GM18873 (cell line): ENCODE measurements at regions not wholly inside any gene's neighbourhood (a gene's known extent, or its start where the extent isn't known, plus 50 kb on each side); places are given as distances from the start of the nearest gene placed in this dataset.
A peak's percentile ranks its signal among the peaks of the same experiment; 100 is the strongest.

Source experiments
- ATAC-seq: cut with Tn5 transposase; IDR thresholded peaks from one replicate; pipeline ENCODE4 v1.9.1; 2021; ENCODE audit warnings: mild to moderate bottlenecking, moderate library complexity, moderate number of reproducible peaks; ENCODE audit not compliant: unreplicated experiment, low FRiP score

DNA sequence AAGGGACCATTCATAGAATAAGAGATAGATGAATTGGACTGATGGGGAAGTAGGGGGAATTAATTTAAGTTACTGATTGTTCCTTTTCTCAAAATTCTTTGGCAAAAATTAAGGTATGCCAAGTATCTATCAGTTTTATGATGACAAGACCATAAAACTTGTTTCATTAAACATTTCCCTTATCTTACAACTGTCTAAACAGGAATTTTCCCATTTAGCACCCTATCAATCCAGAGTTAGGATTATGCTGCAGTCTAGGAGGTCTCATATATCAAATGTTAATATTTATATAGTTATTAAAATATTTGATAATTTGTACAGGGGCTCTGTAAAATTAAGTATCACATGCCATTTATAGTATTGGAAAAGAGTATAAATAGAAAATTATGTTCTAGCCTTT, 51.5 kb upstream of the ARID1B start:
- no peak for ATAC-seq

DNA sequence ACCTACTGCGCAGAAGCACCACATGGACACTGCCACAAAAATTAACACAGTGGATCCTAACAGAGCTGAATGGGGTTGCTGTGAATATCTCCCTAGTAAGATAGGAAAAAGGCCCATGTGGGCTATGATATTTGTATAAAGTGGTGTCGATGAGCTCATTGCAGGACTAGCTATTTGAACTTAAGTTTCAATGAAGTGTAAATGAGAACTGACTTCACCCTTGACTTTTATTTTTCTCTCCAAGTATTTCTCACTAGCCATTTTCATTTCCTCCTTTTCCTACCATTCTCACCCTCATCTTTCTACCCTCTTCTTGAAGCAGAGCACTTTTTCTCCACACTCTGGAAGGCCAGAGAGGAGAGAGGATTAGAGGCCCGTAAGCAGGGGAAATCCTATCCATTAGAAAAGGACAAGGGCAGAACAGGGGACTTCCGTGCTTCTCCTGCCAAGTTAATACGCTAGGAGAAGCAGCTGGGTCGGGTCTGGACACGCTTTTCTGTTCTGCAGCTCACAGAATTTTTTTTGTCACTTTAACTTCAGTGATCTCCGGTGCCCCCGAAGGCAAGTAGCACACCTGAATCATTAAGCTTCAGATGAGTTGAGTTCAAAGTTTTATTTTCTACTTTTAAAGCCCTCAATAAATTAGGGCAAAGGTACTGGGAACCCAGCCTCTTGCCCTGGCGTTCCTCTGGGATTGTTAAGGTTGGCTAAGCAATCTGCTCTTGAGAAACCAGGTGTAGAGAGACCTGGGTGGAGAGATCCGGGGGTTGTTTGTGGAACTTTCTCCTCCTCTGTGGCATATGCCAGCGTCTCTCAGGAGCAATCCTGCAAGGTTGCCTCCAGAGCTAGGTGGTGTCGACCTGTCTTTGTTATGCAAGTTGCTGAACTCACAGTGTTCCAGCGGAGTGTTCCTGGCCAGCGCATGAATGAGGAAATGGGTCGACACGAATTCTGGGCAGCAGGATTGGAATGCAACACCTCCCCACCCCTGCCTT, 56.2 kb upstream of the ARID1B start:
- no peak for ATAC-seq

DNA sequence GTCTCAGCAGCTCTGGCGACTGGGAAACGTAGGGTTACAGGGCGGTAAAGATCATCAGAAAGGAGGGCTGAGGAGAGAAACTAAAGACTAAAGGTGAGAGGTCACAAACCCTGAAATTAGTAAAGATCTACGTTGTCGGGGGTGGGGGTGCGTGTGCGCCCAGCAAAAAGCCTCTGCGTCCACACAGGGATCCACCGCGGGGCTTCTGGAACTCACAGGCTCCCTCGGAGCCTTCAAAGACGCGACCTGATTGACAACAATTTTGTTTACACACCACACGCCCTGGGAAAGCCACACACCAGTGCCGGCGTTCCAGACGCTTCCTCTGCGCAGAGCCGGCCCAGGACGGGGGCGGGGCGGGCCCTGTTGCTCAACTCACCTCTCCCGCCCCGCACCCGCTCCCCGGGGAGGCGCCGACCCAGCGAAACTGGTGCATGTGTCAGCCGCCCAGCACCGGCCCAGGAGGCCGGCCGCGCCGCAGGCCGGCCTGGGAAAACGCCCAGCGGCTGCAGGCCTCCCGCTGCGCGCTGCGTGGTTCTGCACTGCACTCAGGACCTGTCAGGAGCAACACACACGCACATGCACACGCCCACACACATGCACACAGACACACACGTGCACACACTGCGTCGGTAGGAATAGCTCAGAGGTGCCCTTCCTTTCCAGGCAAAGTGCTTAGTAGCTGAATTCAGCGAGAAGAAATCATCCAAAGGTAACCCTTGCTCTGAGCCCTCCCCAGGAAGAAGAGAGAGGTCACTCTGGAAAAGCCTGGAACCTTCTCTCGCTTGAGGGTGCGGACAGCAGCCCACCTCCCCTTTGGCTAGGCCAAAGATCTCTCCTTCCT, 57.2 kb upstream of the ARID1B start:
- peak; percentile 66 for ATAC-seq

DNA sequence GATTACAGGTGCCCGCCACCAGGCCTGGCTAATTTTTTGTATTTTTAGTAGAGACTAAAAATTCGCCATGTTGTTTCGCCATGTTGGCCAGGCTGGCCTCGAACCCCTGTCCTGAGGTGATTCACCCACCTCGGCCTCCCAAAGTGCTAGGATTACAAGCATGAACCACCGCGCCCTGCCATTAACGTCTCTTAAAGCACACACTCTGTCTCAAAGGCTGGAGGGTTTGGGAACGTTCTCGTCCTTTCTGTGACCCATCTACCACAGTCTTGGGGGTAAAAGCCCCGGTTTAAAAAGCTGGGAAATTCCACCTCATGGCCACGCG, 57.8 kb upstream of the ARID1B start:
- ATAC-seq: no peak

DNA sequence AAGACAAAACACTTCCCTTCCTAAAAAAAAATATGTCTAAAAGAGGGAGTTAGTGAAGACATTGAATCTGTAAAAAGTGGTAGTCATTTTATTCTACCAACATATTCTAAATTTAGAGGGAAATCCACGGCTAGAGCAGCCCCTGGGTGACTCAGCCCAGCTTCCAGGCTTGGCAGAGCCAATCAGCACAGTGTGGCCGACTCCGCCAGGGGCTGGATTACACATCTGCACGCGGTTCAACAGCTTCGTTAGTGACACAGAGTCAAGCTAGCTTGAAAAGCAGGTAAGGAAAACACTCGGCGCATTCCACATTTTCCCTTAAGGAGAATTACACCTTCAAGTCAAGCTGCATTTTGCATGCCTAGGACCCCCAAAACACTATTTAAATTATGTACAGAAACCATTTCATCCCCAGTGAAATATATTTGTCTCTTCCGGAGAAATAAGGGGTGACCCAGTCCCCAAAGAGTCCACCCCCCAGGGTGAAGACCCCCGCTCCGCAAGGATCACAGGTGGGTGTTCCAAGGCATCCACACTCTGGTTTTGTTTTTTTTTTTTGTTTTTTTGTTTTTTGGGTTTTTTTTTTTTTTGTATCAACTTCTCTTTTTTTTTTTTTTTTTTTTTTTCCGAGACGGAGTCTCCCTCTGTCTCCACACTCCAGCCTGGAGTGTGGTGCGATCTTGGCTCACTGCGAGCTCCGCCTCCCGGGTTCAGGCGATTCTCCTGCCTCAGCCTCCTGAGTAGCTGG, 58.4 kb upstream of the ARID1B start:
- ATAC-seq: no peak

DNA sequence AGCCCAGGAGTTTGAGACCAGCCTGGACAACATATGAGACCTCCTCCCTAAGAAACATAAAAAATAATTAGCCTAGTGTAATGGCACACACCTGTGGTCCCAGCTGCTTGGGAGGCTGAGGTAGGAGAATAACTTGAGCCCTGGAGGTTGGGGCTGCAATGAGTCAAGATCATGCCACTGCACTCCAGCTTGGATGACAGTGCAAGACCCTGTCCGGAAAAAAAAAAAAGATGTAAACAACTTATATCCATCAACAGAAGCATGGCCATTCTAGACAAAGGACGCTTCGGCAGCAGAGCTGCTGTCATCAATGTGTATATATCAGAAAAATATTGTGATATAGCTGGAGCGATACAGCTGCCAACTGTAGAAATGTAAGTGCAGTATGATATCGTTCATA, 59.6 kb upstream of the ARID1B start:
- no peak for ATAC-seq

DNA sequence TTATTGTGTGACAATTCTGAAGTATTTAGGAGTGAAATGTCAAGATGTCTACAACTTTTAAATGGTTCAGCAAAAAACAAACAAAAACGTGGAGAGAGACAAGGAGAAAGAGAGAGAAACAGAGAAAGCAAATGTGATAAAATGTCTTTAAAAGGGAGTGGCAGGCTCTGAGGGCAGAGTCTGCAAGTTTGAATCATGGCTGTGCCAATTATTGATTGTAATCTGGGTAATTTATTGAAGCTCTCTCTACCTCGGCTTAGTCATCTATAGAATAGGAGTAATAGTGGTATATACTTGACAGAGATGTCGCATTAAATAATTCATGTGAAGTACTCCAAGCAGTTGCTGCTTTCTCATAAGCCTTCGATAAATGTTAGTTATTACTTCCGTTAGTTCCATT, 61.3 kb upstream of the ARID1B start:
- ATAC-seq: no peak

DNA sequence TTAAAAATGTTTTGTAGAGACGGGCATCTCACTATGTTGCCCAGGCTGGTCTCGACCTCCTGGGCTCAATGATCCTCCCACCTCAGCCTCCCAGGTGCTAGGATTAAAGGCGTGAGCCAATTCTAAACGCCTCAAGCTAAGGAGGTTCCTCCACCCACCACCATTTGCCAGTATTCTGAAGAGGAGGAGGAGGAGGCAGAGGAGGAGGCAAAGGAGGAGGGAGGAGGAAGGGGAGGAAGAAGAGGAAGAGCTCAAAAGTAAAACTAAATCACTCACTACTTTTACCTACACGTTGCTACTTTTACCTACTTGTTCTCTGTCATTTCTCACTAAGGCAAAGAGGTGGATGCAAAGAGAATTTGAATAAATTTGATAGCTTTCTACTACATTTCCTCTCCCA, 63.6 kb upstream of the ARID1B start:
- ATAC-seq: no peak

DNA sequence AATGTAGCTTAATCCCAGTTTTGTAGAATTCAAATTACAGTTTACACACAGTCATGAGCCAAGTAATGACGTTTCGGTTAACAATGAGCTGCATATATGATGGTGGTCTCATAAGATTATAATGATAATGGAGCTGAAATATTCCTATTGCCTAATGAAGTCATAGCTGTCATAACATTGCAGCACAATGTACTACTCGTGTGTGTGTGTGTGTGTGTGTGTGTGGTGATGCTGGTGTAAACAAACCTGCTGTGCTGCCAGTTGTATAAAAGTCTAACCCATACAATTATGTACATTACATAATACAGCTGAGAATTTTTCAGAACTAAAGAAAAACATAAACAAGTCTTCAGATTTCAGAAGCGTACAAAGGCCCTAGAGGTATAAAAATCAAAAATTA, 66.7 kb upstream of the ARID1B start:
- no peak for ATAC-seq

DNA sequence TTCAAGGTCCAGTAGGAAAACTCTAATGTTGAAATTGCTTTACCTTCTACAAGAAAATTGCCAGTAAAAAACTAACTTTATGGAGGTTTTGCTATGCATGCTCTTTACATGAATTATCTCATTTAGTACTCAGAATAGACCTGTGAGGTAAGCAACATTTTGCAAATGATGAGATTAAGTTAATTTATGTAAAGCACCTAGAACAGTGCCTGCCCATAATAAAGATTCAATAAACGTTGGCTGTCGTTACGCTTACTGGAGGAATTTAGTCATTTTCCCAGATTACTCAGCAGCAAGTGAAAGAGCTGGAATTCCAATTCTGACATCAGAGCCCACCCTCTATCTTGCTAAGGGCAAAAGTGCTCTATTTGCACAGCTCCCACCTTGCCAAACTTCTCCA, 69.4 kb upstream of the ARID1B start:
- no peak for ATAC-seq

DNA sequence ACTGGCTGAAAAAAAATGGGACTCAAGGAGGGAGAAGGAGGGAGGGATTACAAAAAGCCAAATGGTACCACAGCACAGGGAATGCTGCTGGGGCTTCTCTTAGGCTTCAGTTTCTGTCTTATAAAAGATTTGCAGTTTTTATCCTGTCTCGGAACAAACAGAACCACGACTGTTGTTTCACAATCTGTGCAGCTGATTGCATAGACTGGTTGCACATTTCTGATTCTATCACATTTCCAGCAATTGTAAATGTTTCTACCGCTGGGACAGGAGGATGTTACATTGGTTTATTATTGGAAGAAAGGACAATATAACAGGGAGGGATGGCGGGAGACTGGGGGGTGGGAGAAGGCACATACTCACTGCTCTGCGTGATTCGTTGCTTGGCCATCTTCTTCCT, 73.5 kb upstream of the ARID1B start:
- ATAC-seq: no peak

DNA sequence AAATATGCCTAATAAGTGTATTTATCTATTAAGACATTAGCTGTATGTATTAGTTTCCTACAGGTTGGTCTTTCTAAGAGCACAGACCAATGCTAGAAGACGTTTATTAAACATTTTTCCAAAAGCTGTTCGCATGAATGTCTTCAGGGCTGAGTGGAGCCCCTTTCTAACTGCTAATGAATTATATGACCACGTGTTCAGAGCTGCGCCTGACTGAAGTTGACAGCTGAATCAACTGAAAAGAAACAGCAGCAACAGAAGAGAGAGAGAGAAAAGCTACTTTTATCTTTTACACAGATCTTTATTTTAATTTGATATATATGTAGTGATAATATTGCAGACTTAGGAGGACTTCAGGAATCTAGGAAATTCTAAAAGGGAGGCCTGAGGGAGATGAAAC, 75.2 kb upstream of the ARID1B start:
- ATAC-seq: no peak

DNA sequence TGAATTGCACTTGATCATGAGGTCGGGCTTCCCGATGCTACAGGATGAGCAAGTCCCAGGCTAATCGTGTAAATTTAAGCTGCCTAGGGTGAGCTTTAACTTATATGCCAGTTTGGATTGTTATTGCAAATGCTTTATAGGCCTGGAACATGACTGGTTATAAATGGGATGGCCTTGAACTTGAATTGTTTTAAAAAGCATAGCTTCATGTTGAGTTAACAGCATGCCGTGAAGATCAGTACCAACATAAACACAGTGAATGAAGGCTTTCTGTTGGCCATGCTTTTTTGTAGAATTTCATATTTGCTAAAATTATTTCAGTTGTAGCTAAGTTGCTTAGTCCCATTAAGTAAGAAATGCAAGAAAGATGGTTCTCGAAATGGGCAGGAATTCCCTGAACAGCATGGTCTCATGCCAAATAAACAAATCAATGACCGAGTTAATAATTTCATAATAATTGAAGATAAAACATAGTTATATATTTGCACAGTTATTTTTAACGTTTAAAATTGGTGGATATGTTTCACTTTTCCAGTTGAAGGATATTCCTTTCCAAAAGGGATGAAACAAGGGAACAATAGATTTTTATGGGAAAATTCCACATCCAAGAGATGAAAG, 76.6 kb upstream of the ARID1B start:
- ATAC-seq: no peak

DNA sequence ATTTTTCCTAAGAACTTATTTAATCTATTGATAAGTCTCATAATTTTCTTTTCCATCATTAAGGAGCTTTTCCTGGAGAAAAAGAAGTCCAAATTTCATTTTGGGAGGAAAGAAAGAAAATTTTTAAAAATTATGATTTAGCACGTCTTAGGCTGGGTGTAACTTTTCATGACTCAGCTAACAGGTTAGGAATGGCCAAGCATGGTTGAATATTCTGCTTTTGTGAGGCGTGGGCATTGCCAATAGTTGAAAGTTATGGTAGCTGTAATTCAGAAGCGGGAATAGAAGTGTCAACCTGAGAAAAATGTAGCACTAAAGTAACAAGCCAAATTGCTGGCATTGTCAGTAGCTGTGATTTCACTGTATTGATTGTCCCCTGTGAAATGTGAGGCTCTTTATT, 77.2 kb upstream of the ARID1B start:
- no peak for ATAC-seq

DNA sequence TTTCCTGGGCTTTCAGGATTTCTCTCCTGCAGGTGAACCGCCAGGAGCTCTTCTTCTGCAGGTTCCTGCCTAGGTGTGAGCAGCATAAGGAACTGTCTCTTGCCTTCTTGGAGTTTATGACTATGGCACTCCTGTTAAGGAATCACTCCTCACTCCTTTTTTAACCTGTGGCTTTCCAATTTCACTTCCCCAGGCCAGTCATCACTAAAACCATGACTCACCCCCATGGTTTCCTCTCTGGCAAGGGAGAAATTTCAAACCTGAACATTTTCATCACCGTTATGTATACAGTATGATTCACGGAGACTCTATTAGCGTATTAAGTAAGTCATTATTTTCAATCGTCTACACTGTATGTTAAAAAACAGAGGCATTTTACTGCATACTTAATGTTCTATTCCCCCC, 78.2 kb upstream of the ARID1B start:
- ATAC-seq: peak; percentile 38

DNA sequence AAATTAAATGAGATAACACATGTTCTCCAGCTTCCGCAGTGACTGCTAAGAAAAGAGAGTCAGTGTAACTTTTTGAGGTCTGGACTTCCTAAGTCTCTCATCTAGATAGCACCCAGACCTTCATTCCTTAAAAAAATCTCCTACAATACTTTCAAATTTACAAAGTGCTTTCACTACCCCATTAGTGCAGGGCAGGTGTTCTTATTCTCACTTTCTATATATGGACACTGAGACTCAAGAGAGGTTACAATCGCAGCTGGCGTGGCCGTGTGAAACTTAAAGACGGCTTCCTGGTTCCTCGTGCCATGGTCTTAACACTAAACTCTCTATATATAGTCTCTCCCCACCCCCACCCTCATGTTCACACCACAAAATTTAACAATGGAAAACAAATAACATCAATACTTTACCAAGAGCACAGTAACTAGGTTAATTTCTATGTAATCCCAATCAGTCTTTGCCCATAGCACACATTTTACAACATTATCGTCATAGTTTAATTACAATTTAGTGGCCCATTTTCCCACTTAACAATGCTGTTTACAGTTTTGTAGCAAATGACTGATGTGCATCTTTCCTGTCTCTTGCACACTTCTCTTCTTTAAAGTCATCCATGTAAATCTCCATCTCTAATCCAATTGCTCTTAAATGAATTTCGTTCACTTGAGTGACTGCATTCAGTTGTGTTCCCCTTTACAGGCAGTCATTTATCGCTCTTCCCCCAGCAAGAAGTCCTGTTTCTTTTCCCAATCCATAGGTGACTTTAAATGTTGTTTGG, 78.8 kb upstream of the ARID1B start:
- peak; percentile 83 for ATAC-seq

DNA sequence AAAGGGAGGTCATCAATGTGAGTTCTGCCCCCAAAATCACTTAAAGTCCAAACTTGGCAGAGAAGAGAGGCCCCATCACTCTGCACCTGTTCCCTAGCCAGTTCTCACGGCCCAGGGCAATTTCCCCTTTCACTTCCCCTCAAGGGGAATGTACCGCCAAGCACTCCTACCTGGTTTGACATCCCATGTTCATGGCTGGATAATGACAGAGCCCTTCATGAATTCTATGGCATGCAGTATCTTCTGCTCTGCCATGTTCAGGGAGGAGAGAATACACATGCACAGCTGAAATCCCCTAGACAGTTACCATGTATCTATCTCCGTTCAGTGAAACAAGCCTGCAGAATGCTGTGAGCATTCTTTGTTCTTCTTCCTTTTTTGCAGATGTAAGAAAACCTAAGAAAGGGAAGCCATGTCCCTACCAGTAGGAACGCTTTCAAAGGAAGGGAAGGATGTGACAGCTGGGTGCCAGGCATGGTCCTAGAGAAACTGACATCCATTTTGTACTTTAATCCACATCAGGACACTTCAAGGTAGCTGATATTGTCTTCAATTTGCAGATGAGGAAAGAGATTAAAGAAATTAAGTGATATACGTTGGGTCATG, 79.8 kb upstream of the ARID1B start:
- no peak for ATAC-seq

DNA sequence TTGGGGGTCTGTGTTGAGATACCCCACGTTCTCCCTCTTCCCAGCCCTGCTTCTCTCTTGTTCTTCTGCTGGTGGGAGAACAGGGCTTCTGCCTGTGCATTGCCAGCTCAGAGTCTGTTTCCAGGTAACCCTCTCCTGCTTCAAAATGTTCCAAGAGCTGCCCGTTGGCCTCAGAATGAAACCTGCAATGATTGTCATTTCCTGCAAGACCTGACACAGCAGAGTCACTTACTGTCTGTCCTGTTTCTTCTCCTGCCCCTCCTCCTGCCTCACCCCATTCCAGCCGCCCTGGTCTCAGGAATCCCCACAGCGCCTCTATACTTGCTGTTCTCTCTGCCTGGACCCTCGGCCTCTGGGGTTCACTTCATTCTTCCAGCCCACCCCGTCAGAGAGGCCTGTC, 81.4 kb upstream of the ARID1B start:
- no peak for ATAC-seq

DNA sequence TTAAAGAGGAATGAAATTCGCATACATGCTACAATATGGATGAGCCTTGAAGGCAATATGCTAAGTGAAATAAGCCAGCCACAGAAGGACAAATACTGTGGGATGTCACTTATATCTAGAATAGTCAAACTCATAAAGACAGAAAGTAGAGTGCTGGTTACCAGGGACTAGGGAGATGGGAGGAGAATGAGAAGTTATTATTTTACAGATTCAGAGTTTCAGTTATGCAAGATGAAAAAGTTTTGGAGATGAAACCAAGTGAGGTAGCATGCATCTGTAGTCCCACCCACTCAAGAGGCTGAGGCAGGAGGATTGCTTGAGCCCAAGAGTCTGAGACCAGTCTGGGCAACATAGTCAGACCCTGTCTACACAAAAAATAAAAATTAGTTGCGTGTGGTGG, 82.5 kb upstream of the ARID1B start:
- no peak for ATAC-seq
